SK-N-MC (cell line): ENCODE measurements at regions not wholly inside any gene's neighbourhood (a gene's known extent, or its start where the extent isn't known, plus 50 kb on each side); places are given as distances from the start of the nearest gene placed in this dataset.
"Not testable (repeated sequence)": the region's sequence is repeated elsewhere in the genome, so short reads cannot be mapped to it uniquely, and the experiment has no call there.

ENCODE experiments used
- DNase-seq: peaks from one replicate; pipeline ENCODE4 v3.0.0-alpha.2; 2011; ENCODE audit warnings: low read depth, low spot score
- H3K27ac ChIP-seq: fragments of 200-600 bp; sonication (generic); 2 replicates; pipeline ENCODE4 v1.5.1; 2016; ENCODE audit warnings: mixed run types
- H3K36me3 ChIP-seq: fragments of 200-600 bp; sonication (generic); 2 replicates; pipeline ENCODE4 v1.6.1; 2017; ENCODE audit warnings: antibody characterized with exemption, low read length, mixed read lengths; ENCODE audit not compliant: insufficient read depth
- H3K4me3 ChIP-seq: fragments of 200-600 bp; sonication (generic); 2 replicates; pipeline ENCODE4 v1.5.1; 2016
- H3K9ac ChIP-seq: fragments of 200-600 bp; sonication (generic); 2 replicates; pipeline ENCODE4 v1.8.0; 2017; ENCODE audit warnings: mixed run types, mixed read lengths; ENCODE audit not compliant: insufficient read length
- H3K9me3 ChIP-seq: fragments of 200-600 bp; sonication (generic); 2 replicates; pipeline ENCODE4 v1.6.1; 2017; ENCODE audit warnings: low read depth, mild to moderate bottlenecking, antibody characterized with exemption, low read length, moderate library complexity, mixed read lengths
- EZH2 ChIP-seq: fragments of 200-600 bp; sonication (generic); IDR thresholded peaks from one replicate; pipeline ENCODE4 v1.6.1; 2017; ENCODE audit warnings: antibody characterized with exemption
- FOXP2 ChIP-seq: optimal IDR thresholded peaks from 2 replicates; pipeline ENCODE3; 2011; ENCODE audit warnings: mild to moderate bottlenecking, moderate library complexity; ENCODE audit not compliant: insufficient read depth; ENCODE audit errors: extremely low read length, control extremely low read depth
- POLR2AphosphoS5 ChIP-seq: IDR thresholded peaks from 2 replicates; pipeline ENCODE4 v1.6.1; 2012; ENCODE audit warnings: mild to moderate bottlenecking, low read depth, low read length, borderline replicate concordance

DNA sequence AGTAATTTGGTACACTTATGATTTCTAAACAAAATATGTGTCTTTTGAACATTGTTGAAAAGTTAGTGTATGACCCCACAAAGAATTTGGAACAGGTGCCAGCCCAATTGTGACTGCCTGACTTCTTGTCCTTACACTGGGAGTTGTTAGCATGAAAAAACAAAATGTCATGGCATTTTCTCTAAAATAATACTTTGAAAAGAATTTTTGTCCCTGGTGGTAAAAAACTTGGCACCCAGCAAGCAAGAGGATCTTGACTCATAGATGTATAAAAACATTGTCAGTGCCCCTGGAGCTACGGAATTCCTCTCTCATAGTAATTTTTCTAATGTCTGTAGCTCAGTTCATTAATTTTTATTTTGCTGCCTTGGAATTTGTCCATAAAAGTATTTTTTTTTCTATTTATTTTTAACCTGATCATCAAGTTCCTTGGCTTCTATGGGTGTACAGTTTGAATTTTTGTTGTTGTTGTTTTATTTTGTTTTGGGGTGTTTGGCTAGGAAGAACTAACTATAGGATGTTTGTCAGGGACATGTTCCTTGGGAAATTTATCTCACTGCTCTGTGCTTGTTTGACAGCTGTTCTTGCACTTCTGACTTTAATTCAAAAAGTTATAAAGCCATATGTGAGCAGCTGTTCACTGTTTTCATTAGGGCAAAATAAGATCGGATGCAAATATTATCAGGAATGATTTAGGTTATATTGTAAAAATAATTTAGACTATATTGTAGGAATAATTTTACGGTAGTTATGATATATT lies 95.4 kb upstream of the NUDT6 start:
- no peak for DNase-seq

DNA sequence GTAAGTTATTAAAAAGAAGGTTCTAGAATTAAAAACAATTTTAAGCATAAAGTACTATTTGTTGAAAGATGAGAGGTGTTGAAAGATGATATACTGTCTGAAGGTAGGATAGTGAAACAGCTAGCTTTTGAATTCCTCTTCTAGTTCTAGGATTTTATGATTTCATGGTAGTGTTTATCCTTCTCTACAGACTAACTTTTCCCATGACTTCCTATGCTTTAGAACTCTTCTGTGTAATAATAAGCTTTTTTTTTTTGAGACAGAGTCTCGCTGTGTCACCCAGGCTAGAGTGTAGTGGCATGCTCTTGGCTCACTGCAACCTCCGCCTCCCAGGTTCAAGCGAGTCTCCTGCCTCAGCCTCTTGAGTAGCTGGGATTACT lies 96.0 kb upstream of the NUDT6 start:
- DNase-seq: no peak
- no peaks in the 10 kb centered on the region for H3K9me3 ChIP-seq
- peaks cover 3% of the 10 kb centered on the region; the same call in 1 of the 2 replicates for H3K36me3 ChIP-seq
- no peak for TF ChIP-seq EZH2
- TF ChIP-seq POLR2AphosphoS5: no peak
- TF ChIP-seq FOXP2: no peak
- H3K4me3 ChIP-seq: no peak overlapping the region
- peak overlapping the region; percentile 89; the same call in 1 of the 2 replicates for H3K27ac ChIP-seq
- no peak overlapping the region for H3K9ac ChIP-seq

More for the DNA sequence above, 95.4 kb upstream of the NUDT6 start:
- H3K36me3 ChIP-seq: peaks cover 3% of the 10 kb centered on the region; the same call in 1 of the 2 replicates
- peak overlapping the region; percentile 47 for H3K4me3 ChIP-seq
- TF ChIP-seq EZH2 (no peak), FOXP2 (no peak), POLR2AphosphoS5 (no peak)
- no peaks in the 10 kb centered on the region for H3K9me3 ChIP-seq
- H3K27ac ChIP-seq: peak overlapping the region; percentile 89
- no peak overlapping the region for H3K9ac ChIP-seq

GRCh38 chr4:123020285-123020684 lies 97.9 kb upstream of the NUDT6 start:
- H3K9me3 ChIP-seq: no peaks in the 10 kb centered on the region
- no peak overlapping the region for H3K4me3 ChIP-seq
- TF ChIP-seq POLR2AphosphoS5 (no peak), EZH2 (no peak), FOXP2 (no peak)
- peaks cover 3% of the 10 kb centered on the region; the same call in 1 of the 2 replicates for H3K36me3 ChIP-seq
- H3K27ac ChIP-seq: no peak overlapping the region
- no peak for DNase-seq
- H3K9ac ChIP-seq: no peak overlapping the region

- Histone ChIP-seq H3K9me3 (no peaks in the 10 kb centered on the region), H3K4me3 (no peak overlapping the region), H3K27ac (no peak overlapping the region), H3K36me3 (peaks cover 4% of the 10 kb centered on the region), H3K9ac (no peak overlapping the region)
- TF ChIP-seq EZH2 (no peak), POLR2AphosphoS5 (no peak), FOXP2 (no peak)
- no peak for DNase-seq
Observed at GRCh38 chr4:123023647-123024046, 101.2 kb upstream of the NUDT6 start.

DNA sequence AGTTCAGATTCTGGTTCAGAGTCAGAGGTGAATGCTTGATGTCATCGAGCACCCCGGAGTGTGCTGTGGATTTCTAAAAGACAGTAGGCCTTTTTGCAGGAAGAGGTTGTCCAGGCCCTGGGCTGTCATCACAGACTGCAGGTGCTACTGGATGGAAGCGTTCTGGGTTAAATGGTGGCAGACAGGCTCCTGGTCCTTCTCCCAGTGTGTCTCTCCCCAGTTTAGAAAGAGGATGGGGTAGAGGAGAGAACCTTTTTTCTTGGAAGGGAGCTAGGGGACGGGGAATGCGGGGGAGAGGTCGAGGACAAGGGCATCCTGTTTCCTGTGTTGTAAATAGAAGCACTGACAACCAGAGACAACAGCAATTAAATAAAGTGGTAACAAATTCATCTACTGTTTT lies 102.3 kb upstream of the NUDT6 start:
- DNase-seq: no peak
- H3K27ac ChIP-seq: no peak overlapping the region
- TF ChIP-seq POLR2AphosphoS5 (no peak), EZH2 (no peak), FOXP2 (no peak)

GRCh38 chr4:123025398-123025797 lies 103.0 kb upstream of the NUDT6 start:
- TF ChIP-seq EZH2: no peak
- TF ChIP-seq POLR2AphosphoS5: no peak
- TF ChIP-seq FOXP2: no peak
- no peak overlapping the region for H3K4me3 ChIP-seq
- no peak overlapping the region for H3K27ac ChIP-seq
- no peak for DNase-seq
- no peaks in the 10 kb centered on the region for H3K9me3 ChIP-seq
- H3K36me3 ChIP-seq: peaks cover 9% of the 10 kb centered on the region
- no peak overlapping the region for H3K9ac ChIP-seq

More for the DNA sequence above, 102.3 kb upstream of the NUDT6 start:
- Histone ChIP-seq H3K9me3 (no peaks in the 10 kb centered on the region), H3K36me3 (peaks cover 9% of the 10 kb centered on the region), H3K9ac (no peak overlapping the region), H3K4me3 (no peak overlapping the region)

- H3K4me3 ChIP-seq, H3K36me3 ChIP-seq, H3K27ac ChIP-seq, DNase-seq, H3K9ac ChIP-seq, H3K9me3 ChIP-seq: not testable (repeated sequence)
Observed at GRCh38 chr4:123026015-123026414, 103.6 kb upstream of the NUDT6 start.

GRCh38 chr4:123031664-123032063 lies 109.3 kb upstream of the NUDT6 start:
- TF ChIP-seq EZH2: no peak
- TF ChIP-seq FOXP2: no peak
- TF ChIP-seq POLR2AphosphoS5: no peak

DNA sequence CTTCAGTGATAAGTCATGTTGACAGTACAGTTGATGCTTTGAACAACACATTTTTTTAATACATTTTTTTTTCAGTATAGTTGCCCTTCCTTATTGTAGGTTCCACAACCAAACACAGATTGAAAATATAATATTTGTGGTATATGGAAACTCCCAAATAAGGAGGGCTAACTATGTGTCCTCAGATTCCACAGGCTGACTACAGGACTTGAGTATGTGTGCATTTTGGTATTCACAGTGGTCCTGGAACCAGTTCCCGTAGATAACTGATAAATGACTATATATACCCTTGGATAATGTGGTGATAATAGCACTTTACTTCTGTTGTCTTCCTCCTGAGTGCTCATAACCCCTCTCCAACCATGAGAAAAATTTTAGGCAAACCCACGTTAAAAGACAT lies 111.6 kb upstream of the NUDT6 start:
- Histone ChIP-seq H3K4me3 (no peak overlapping the region), H3K27ac (no peak overlapping the region), H3K36me3 (peaks cover 1% of the 10 kb centered on the region; the same call in 1 of the 2 replicates), H3K9me3 (no peaks in the 10 kb centered on the region), H3K9ac (no peak overlapping the region)
- no peak for DNase-seq
- no peak for TF ChIP-seq EZH2
- TF ChIP-seq POLR2AphosphoS5: no peak

More at GRCh38 chr4:123031664-123032063, 109.3 kb upstream of the NUDT6 start:
- Histone ChIP-seq H3K9me3 (no peaks in the 10 kb centered on the region), H3K36me3 (peaks cover 6% of the 10 kb centered on the region; the same call in 1 of the 2 replicates), H3K4me3 (no peak overlapping the region), H3K9ac (no peak overlapping the region), H3K27ac (no peak overlapping the region)
- DNase-seq: no peak
